HG02571 (cell line): ENCODE measurements at regions not wholly inside any gene's neighbourhood (a gene's known extent, or its start where the extent isn't known, plus 50 kb on each side); places are given as distances from the start of the nearest gene placed in this dataset.

ENCODE experiments used
- ATAC-seq: cut with Tn5 transposase; IDR thresholded peaks from one replicate; pipeline ENCODE4 v1.9.1; 2021; ENCODE audit warnings: mild to moderate bottlenecking, moderate library complexity; ENCODE audit not compliant: unreplicated experiment

DNA sequence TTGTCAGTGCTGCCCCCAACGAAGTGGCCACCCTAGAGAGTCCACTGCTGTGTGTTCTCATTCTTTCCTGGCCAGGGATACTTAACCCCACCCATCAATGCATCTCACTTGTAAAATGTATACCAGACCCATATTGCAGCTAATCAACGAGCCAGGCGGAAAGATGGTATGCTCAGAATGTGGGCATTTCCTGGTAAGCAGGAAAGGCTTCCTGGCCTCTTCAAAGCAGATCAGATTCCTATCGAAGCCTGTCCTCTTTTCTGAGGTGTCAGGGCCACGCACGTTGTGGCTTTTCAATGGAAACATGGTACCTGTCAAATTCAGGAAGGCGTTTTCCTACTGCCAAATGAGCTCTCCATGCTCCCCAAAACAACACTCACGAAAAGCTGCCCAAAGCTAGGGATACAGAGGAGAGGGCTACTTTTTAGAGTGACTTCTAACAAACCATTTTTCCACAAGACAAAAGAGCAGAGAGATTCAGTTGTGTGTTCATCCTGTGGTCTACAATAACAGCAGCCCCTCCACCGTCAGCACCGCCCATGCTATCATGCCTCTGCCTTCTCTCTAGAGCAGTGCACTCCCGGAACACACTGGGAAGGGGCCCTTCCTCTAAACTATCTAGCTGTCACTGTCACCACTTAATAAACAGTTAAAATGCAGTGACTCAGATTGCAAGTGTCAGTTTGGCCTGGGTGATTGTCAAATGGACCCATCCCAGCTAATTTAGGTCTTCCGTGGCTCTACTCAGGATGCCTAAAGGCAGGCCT lies 535.1 kb downstream of the RNF144A start:
- ATAC-seq: no peak

DNA sequence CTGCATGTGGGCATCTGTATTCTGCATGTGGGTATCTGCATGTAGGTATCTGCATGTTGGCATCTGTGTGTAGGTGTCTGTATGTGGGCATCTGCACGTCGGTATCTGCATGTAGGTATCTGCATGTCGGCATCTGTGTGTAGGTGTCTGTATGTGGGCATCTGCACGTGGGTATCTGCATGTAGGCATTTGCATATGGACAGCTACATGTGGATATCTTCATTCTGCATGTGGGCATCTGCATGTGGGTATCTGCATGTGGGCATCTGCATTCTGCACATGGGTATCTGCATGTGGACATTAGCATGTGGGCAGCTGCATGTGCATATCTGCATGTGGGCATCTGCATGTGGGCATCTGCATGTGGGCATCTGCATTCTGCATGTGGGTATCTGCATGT lies 537.4 kb downstream of the RNF144A start:
- ATAC-seq: no peak

DNA sequence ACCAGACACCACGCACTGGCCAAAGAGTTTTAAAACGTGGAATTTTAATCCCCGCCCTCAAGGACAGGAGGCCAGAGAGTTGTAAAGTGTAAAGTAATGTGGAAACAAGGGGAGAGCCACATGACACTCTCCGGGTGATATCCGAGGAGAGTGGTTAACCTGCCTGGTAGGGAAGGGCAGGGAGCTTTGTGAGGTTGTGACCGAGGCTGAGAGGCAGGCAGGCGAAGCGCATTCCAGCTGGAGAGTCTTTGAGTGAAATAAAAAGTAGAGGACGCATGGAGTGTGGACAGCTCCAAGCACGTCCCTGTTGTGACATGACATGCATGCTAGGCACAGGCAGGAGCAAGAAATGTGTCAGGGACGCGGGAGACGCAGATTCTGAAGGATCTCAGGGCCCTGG lies 539.5 kb downstream of the RNF144A start:
- no peak for ATAC-seq

DNA sequence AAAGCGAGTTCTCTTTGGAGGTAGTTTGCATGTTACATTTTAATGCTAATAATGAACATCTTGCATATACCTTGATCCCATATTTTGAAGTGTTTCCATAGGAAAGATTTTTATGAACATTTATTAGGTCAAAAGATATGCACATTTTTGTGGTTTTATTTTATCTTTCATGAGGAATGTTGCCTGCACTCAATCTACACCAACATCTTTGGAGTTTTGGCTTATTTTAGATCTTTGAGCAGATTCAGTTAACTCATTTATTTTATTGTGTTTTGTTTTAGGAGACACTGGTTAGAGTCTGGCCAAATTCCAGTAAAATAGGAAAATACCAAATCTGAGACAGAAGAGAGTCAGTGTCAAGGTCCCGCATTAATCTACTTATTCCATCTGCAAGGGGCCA lies 540.9 kb downstream of the RNF144A start:
- no peak for ATAC-seq

DNA sequence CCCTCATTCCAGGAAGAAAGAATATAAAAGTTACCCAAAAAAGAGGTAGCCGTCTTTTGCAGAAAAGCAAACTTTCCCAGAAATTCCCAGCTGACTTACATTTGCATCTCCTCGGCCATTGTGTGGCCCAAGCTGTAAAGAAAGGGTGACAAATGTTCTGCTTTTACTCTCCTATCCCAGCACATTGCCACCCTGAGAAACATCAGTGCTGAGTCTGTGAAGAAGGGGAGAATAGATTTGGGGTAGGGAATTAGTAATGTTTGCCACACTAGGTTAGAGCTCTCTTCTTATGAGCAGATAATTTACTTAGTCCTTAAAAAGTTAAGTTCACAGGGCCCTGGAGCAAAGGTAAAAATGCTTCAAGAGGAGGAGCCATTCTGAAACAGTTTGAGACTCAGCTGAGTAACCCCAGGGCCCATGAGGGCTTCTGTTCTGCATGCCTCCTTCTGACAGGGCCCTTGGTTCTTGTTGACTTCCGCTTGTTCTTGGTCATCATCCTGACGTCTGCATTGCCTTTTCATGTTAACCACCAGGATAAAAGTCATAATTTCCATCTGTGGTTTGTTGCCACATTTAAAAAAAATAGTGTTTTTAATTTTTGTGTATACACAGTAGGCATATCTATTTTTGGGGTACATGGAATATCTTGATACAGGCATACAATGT lies 550.7 kb downstream of the RNF144A start:
- ATAC-seq: no peak

DNA sequence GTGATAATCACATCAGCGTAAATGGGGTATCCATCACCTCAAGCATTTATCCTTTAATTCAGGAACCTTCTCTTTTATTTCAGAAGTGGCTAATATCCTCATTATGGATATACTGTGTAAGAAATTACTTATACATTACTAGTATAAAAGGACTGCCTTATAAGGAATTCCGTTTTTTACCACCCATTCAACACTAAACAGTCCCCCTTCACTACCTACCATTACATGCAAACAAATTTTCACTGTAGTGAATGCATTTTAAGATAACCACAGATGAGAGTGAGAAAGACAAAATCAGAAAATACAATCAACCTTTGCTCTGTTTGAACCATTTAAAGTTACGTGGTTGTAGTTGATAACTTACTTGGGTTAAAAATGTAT lies 551.2 kb downstream of the RNF144A start:
- no peak for ATAC-seq

DNA sequence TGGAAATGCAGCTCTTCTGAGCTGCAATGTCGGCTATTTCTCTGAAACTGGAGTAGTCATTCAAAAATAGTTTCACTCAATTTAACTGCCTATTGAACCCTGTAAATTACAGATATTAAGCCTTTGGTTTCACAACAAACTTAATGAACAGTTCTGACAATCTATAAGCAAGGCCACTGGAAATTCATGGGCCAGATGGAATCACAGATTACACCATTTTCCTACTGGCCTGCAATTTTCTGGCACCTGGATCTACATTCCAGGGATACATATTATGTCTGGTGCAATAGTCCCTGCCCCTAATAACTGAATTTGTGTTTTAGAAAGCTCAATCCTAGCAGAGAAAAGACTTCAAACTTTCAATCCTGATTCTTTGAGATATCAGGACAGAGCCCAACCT lies 551.7 kb downstream of the RNF144A start:
- ATAC-seq: no peak

DNA sequence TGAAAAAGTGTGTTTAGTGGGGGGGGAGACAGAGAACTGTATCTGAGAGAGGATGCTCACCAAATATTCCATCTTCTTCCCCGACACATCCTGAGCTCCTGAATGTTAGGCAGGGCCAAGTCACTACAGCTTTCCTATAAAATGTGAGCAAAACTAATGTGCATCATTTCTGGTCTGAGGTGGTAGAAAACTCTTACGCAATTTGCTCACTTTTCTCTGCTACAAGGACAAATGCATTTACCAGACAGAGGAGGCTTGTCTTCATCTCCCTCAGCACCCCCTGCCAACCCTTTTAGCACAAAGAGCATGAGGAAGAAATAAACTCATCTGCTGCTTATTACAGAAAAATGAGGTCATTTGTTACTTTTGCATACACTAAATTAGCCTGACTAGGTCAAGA lies 554.0 kb downstream of the RNF144A start:
- ATAC-seq: no peak

DNA sequence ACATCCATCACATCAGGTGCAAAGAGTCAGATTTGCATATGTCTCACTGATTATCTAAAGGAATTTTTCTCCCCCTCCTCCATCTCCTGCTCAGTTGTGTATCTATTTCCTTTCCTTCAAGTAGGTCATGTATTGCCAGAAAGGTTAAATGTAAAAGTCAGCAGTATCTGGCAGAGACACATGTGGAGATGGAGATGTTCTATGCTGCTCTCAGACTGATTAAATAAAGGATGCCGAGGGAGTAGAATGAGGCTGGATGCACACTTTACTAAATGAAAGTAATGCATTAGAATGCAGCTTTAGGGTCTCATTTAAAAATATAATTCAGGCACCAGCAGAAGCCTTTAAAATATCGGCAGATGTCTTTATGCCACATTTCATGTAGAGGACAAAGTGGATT lies 555.3 kb downstream of the RNF144A start:
- no peak for ATAC-seq

DNA sequence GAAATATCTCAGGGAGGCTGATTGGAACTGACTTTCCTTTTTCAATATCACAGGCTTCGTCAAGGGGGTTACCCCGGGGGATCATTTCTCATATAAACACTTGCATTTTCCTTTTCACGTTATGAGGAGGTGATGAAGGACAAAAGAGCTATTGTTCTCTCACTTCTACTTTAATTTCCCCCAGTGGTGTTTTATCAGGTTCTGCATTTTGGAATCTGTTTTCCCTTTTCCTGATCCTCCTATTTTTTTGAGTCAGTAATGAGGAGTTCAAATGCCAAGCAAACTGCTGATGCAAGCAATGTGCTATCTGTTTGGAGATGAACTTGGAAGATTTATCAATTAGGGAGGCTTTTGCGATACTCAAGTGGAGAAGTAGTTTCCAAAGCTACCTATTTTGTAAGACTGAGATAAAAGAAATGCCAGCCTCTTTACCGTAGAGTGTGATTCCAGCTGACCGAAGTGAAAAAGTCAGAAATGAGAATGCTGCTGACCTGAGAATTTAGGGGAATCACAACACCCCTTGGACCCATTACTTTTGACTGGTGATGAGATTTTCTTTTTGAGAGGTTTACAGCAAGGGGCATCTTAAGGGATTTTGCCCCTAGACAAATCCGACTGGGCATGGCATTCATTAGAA lies 556.0 kb downstream of the RNF144A start:
- ATAC-seq: no peak

DNA sequence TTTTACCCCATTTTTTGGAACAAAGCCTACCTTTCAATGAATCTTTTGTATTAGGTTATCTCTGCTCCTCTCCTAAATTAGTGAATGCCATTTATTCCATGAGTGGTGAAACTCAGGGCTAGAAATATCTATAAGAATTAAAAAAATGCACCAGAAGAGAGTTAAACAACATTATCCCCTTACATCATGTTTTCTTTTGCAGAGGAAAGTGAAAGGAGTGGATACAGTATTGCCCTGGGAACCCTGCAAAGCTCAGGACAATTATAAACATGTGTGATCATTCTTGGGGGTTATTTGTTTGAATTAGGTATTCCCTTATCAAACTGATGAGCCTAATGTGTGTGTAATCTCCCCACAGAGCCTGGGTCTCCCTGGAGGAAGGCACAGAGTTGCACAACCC lies 559.2 kb downstream of the RNF144A start:
- no peak for ATAC-seq

DNA sequence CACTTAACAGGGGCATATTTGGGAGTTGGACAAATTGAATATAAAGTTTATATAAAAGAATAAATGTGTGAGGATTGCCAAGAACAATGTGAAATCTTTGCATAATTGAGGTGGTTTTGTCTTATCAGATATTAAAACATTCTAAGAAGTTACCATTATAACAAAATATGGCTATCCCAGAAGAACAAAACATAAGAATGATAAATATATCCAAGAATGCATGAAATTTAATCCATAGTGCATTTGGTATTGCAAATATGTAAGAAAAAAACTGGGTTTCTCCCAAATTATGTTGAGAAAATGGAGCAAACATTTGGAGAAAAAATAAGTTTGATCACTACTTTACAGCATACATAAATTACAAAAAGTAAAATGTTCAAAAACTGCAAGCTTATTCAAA lies 562.4 kb downstream of the RNF144A start:
- ATAC-seq: no peak

DNA sequence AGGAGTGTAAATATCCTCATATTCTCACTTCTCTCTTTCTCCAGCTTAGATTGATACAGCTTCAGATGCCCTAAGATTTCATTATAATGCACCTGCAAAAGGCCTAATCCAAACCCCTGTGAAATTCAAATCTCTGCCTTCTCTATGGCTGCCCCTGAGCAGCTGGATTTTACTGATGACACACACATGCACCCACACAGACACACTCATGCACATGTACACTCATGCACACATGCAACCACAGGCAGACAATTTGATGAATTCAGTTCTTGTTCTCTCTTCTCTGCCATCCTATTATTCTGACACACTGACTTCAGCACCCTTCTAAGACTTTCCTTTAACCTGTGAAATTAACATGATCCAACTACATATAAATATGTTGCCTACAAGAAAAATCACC lies 563.2 kb downstream of the RNF144A start:
- no peak for ATAC-seq

DNA sequence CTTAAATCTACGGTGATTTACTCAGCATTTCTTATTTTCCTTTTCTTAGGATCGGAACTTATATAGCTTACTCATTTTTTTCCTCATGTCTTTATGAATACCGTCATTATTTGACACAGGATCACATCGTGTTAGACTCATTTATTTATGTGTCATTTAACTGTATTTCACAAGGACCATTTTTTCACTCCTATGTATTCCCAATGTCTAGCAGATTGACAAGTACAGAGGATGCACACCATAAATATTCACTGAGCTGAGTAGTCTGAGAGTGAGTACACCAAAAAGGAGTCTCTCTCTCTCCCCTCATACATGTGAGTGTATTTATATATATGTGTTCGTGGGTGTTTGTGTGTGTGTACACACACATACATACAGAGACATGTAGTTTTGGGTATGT lies 573.5 kb downstream of the RNF144A start:
- ATAC-seq: no peak

DNA sequence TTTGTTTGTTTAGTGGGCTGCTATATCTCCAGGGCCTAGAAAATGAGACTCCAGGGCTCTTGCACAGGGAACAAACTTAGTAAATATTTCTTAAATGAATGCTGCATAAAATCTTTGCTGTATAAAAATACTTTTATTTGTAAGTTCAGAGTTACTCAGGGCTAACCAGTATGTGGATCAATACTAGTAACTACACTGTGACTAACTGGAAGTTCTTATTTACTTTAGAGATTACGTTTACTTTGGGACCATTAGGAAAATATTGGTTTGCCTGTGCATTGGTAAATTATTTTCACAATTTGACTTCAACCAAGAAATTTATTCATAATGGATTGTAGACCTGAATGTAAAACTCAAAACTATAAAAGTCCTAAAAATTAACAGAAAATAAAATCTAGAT lies 575.5 kb downstream of the RNF144A start:
- ATAC-seq: no peak

DNA sequence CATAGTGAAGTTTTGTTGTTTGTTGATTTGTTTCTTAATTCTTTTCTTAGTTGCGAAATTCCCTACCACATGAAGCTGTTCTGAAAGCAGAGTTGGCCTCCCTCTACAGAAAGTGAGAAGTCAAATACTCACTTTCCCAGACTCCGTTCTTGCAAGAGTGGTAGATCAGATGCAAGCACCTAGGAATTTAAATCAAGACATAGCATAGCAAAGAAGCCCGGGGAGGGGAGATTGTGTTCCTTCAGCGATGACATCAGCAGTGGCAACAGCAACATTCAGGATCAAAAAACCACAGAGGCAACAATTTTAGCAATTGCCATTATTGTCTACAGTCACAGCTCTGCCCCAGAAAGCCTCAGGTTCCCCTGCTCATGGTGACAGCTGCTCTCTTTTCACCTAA lies 580.0 kb downstream of the RNF144A start:
- no peak for ATAC-seq

DNA sequence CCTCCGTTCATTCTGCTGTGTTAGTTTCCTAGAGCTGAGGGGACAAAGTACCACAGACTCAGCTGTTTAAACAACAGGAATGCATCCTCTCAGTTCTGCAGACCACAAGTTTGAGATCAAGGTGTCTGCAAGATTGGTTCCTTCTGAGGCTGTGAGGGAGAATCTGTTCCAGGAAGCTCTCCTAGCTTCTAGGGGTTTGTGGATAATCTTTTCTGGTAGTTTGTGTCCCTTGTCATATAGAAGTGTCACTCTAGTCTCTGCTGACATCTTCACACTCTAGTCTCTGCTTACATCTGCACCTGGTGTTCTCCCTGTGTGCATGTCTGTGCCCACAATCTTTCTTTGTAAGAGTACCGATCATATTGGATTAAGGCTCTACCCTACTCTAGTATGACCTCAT lies 581.8 kb downstream of the RNF144A start:
- no peak for ATAC-seq

DNA sequence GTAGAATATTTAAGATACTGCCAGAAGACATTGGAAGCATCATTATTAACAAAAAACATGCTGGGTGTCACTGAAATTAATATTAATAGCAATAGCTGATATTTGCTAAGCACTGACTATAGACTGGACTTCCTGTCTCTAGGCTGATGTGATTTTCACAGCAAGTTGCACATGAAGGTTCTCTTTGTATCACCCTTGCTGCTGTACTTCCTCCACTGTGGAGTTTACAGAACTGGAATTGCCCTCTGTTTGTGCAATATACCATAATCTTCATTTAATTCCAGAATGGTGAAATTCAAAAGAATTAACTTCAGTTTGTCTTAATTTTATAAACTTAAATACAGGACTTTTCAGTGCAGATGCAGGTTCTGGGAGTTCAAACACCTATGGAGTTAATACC lies 585.1 kb downstream of the RNF144A start:
- ATAC-seq: no peak

DNA sequence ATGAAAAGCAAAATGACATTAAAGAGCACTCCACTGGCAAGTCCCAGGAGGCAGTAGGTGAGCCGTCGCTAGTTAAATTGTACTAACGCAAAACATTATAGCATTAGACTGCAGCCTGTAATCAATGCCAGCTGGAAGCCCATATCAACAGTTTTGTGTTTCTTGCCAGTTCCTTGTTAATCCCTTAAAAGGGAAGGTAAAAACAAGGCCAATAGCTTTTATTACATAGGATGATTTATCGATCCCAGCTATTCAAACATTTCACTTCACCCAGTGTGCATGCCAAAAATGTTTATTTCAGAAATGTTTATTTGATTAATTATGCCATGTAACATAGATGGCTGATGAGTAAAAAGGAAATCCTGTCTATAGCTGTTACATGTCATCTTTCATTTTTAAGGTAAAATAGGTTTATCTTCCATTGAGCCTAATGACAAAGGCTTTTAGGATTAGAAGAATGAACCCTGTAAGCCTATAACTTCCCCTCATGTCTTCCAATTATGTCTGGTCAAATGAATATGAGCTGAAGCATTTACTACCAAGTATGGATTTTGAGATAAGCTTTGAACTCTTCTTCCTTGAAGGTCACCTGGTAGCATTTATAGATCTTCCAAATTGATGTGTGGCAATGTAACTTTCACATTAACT lies 591.2 kb downstream of the RNF144A start:
- ATAC-seq: no peak

DNA sequence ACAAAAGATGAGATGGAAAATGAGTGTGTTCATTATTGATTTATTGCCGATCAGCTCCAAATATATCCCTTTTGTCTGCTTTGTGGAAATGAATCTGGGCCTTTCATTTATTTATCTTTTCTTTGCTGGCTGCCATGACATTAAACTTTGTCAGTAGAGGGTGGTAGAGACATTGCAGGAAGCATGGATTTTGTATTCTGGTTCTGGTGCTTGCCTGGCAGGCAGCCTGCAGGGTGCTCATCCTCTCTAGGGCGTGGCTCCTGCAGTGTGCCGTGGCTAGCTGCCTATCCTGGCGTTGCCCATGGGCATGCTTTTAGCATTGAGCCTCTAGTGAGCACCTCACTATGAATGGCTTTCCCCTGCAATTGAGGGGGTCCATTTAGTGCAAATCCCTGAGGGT lies 593.1 kb downstream of the RNF144A start:
- no peak for ATAC-seq

DNA sequence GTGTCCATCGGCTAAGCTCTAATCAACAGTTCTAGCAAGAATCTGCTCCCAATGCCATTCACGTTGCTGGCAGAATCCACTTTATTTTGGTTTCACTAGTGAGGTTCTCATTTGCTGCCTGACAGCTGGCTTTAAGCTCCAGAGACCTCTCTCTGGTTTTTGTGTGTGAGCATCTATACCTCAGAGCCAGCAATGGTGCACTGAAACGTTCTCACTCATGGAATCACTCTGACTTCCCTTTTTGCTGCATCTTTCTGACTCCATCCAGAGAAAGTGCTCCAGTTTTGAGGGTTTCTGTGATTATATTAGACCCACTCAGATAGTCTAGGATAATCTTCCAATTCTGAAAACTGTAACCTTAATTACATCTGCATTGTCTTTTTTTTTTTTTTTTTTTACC lies 596.6 kb downstream of the RNF144A start:
- no peak for ATAC-seq

DNA sequence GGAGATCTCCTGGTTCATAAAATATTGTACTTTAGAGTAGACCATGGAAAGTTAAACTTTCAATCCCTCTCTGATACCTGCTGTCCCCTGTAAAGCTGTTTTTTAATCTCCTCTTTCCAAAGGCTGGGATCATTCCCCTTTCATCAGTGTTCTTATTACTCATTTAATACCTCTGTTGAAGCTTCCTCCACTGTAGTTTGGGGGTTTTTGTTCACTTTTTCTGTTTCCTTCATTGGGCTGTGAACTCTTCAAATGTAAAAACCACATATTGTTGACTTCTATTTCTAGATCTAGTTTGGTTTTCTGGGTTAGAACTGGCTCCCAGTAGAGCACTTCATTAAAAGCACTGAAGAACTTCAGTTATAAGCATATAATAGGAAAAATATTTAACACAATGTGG lies 598.1 kb downstream of the RNF144A start:
- ATAC-seq: no peak
